ENCODE measurements at regions not wholly inside any gene's neighbourhood (a gene's known extent, or its start where the extent isn't known, plus 50 kb on each side); places are given as distances from the start of the nearest gene placed in this dataset.

GRCh38 chr1:199742547-199742946, 285.0 kb upstream of the NR5A2 start:
- DNase-seq = no peak
- 75 to 84% (median 76%) methylated on average over 2 of the region's 2 CpGs for WGBS, 3 donors
- H3K4me1 ChIP-seq (ENCODE audit: control insufficient read depth in 3 of 3, insufficient read depth in 2 of 3, low read depth in 1 of 3, low read length in 2 of 3) = peaks cover 0 to 4% (median 0%) of the 10 kb centered on the region in 3 donors
- H3K36me3 ChIP-seq (ENCODE audit: control insufficient read depth in 3 of 3, insufficient read depth in 2 of 3, low read depth in 1 of 3, low read length in 3 of 3) = no peaks in the 10 kb centered on the region
- H3K9me3 ChIP-seq (ENCODE audit: control insufficient read depth in 2 of 2, insufficient read depth in 1 of 2, low read depth in 1 of 2, low read length in 1 of 2) = no peaks in the 10 kb centered on the region
- H3K4me3 ChIP-seq (ENCODE audit: low read depth in 1 of 3, low read length in 3 of 3) = no peak overlapping the region
- no peak overlapping the region for H3K27ac ChIP-seq (ENCODE audit: low read depth in 1 of 3, low read length in 2 of 3)
- H3K27me3 ChIP-seq (ENCODE audit: control insufficient read depth in 3 of 3, insufficient read depth in 3 of 3, low read length in 3 of 3) = no peaks in the 10 kb centered on the region
- no peak for FAIRE-seq

- no peaks in the 10 kb centered on the region for H3K36me3 ChIP-seq (ENCODE audit: control insufficient read depth in 3 of 3, insufficient read depth in 2 of 3, low read depth in 1 of 3, low read length in 3 of 3)
- 67 to 85% (median 83%) methylated on average over 5 of the region's 5 CpGs for WGBS, 3 donors
- no peak overlapping the region for H3K4me3 ChIP-seq (ENCODE audit: low read depth in 1 of 3, low read length in 3 of 3)
- H3K27ac ChIP-seq (ENCODE audit: low read depth in 1 of 3, low read length in 2 of 3) = no peak overlapping the region
- DNase-seq (no peak), FAIRE-seq (no peak)
- H3K4me1 ChIP-seq (ENCODE audit: control insufficient read depth in 3 of 3, insufficient read depth in 2 of 3, low read depth in 1 of 3, low read length in 2 of 3) = peaks cover 0 to 4% (median 0%) of the 10 kb centered on the region in 3 donors
- H3K27me3 ChIP-seq (ENCODE audit: control insufficient read depth in 3 of 3, insufficient read depth in 3 of 3, low read length in 3 of 3) = peaks cover 0 to 3% (median 0%) of the 10 kb centered on the region in 3 donors
- H3K9me3 ChIP-seq (ENCODE audit: control insufficient read depth in 2 of 2, insufficient read depth in 1 of 2, low read depth in 1 of 2, low read length in 1 of 2) = no peaks in the 10 kb centered on the region
These were observed 284.3 kb upstream of the NR5A2 start for GRCh38 chr1:199743227-199743626.

GRCh38 chr1:199746666-199747384, 280.7 kb upstream of the NR5A2 start:
- 88 to 99% (median 96%) methylated on average over 2 of the region's 2 CpGs for WGBS, 3 donors
- Histone ChIP-seq H3K4me1 (ENCODE audit: control insufficient read depth in 3 of 3, insufficient read depth in 2 of 3, low read depth in 1 of 3, low read length in 2 of 3) (peaks cover 0 to 7% (median 0%) of the 10 kb centered on the region in 3 donors), H3K27ac (ENCODE audit: low read depth in 1 of 3, low read length in 2 of 3) (no peak overlapping the region), H3K36me3 (ENCODE audit: control insufficient read depth in 3 of 3, insufficient read depth in 2 of 3, low read depth in 1 of 3, low read length in 3 of 3) (no peaks in the 10 kb centered on the region), H3K4me3 (ENCODE audit: low read depth in 1 of 3, low read length in 3 of 3) (no peak overlapping the region), H3K9me3 (ENCODE audit: control insufficient read depth in 2 of 2, insufficient read depth in 1 of 2, low read depth in 1 of 2, low read length in 1 of 2) (no peaks in the 10 kb centered on the region), H3K27me3 (ENCODE audit: control insufficient read depth in 3 of 3, insufficient read depth in 3 of 3, low read length in 3 of 3) (peaks cover 0 to 3% (median 0%) of the 10 kb centered on the region in 3 donors)
- FAIRE-seq = no peak
- no peak for DNase-seq

- H3K4me3 ChIP-seq (ENCODE audit: low read depth in 1 of 3, low read length in 3 of 3) = no peak overlapping the region
- FAIRE-seq (no peak), DNase-seq (peak in 1 of 2 donors; percentile 24)
- H3K4me1 ChIP-seq (ENCODE audit: control insufficient read depth in 3 of 3, insufficient read depth in 2 of 3, low read depth in 1 of 3, low read length in 2 of 3) = peaks cover 0 to 7% (median 0%) of the 10 kb centered on the region in 3 donors
- 59 to 84% (median 80%) methylated on average over 17 of the region's 17 CpGs for WGBS, 3 donors
- peaks cover 0 to 3% (median 2%) of the 10 kb centered on the region in 3 donors for H3K27me3 ChIP-seq (ENCODE audit: control insufficient read depth in 3 of 3, insufficient read depth in 3 of 3, low read length in 3 of 3)
- no peaks in the 10 kb centered on the region for H3K9me3 ChIP-seq (ENCODE audit: control insufficient read depth in 2 of 2, insufficient read depth in 1 of 2, low read depth in 1 of 2, low read length in 1 of 2)
- no peak overlapping the region for H3K27ac ChIP-seq (ENCODE audit: low read depth in 1 of 3, low read length in 2 of 3)
- no peaks in the 10 kb centered on the region for H3K36me3 ChIP-seq (ENCODE audit: control insufficient read depth in 3 of 3, insufficient read depth in 2 of 3, low read depth in 1 of 3, low read length in 3 of 3)
These were observed 279.5 kb upstream of the NR5A2 start for GRCh38 chr1:199747984-199748383.

GRCh38 chr1:199751506-199751905, 276.0 kb upstream of the NR5A2 start:
- peaks cover 0 to 3% (median 0%) of the 10 kb centered on the region in 3 donors for H3K4me1 ChIP-seq (ENCODE audit: control insufficient read depth in 3 of 3, insufficient read depth in 2 of 3, low read depth in 1 of 3, low read length in 2 of 3)
- FAIRE-seq (no peak), DNase-seq (no peak)
- no peak overlapping the region for H3K27ac ChIP-seq (ENCODE audit: low read depth in 1 of 3, low read length in 2 of 3)
- WGBS, 3 donors = 70 to 79% (median 77%) methylated on average over 5 of the region's 5 CpGs
- peaks cover 0 to 3% (median 2%) of the 10 kb centered on the region in 3 donors for H3K27me3 ChIP-seq (ENCODE audit: control insufficient read depth in 3 of 3, insufficient read depth in 3 of 3, low read length in 3 of 3)
- no peak overlapping the region for H3K4me3 ChIP-seq (ENCODE audit: low read depth in 1 of 3, low read length in 3 of 3)
- H3K36me3 ChIP-seq (ENCODE audit: control insufficient read depth in 3 of 3, insufficient read depth in 2 of 3, low read depth in 1 of 3, low read length in 3 of 3) = no peaks in the 10 kb centered on the region
- peaks cover 0 to 4% of the 10 kb centered on the region in 2 donors for H3K9me3 ChIP-seq (ENCODE audit: control insufficient read depth in 2 of 2, insufficient read depth in 1 of 2, low read depth in 1 of 2, low read length in 1 of 2)

GRCh38 chr1:199751962-199752687, 275.4 kb upstream of the NR5A2 start:
- peaks cover 0 to 4% of the 10 kb centered on the region in 2 donors for H3K9me3 ChIP-seq (ENCODE audit: control insufficient read depth in 2 of 2, insufficient read depth in 1 of 2, low read depth in 1 of 2, low read length in 1 of 2)
- H3K4me3 ChIP-seq (ENCODE audit: low read depth in 1 of 3, low read length in 3 of 3) = no peak overlapping the region
- no peak for FAIRE-seq
- H3K4me1 ChIP-seq (ENCODE audit: control insufficient read depth in 3 of 3, insufficient read depth in 2 of 3, low read depth in 1 of 3, low read length in 2 of 3) = peaks cover 0 to 3% (median 0%) of the 10 kb centered on the region in 3 donors
- H3K27ac ChIP-seq (ENCODE audit: low read depth in 1 of 3, low read length in 2 of 3) = no peak overlapping the region
- no peak for DNase-seq
- H3K27me3 ChIP-seq (ENCODE audit: control insufficient read depth in 3 of 3, insufficient read depth in 3 of 3, low read length in 3 of 3) = peaks cover 0 to 3% (median 2%) of the 10 kb centered on the region in 3 donors
- no peaks in the 10 kb centered on the region for H3K36me3 ChIP-seq (ENCODE audit: control insufficient read depth in 3 of 3, insufficient read depth in 2 of 3, low read depth in 1 of 3, low read length in 3 of 3)
- WGBS, 3 donors = 89 to 91% (median 89%) methylated on average over 4 of the region's 4 CpGs

- H3K27ac ChIP-seq (ENCODE audit: low read depth in 1 of 3, low read length in 2 of 3) = no peak overlapping the region
- no peak for FAIRE-seq
These were observed 274.9 kb upstream of the NR5A2 start for GRCh38 chr1:199752688-199753027.

GRCh38 chr1:199753513-199753912, 274.0 kb upstream of the NR5A2 start:
- no peak overlapping the region for H3K4me3 ChIP-seq (ENCODE audit: low read depth in 1 of 3, low read length in 3 of 3)
- peak in 1 of 2 donors; percentile 12 for DNase-seq
- peaks cover 0 to 2% (median 0%) of the 10 kb centered on the region in 3 donors for H3K27me3 ChIP-seq (ENCODE audit: control insufficient read depth in 3 of 3, insufficient read depth in 3 of 3, low read length in 3 of 3)
- H3K9me3 ChIP-seq (ENCODE audit: control insufficient read depth in 2 of 2, insufficient read depth in 1 of 2, low read depth in 1 of 2, low read length in 1 of 2) = peaks cover 0 to 4% of the 10 kb centered on the region in 2 donors
- H3K4me1 ChIP-seq (ENCODE audit: control insufficient read depth in 3 of 3, insufficient read depth in 2 of 3, low read depth in 1 of 3, low read length in 2 of 3) = no peaks in the 10 kb centered on the region
- WGBS, 3 donors = 58 to 88% (median 65%) methylated on average over 2 of the region's 2 CpGs
- H3K36me3 ChIP-seq (ENCODE audit: control insufficient read depth in 3 of 3, insufficient read depth in 2 of 3, low read depth in 1 of 3, low read length in 3 of 3) = no peaks in the 10 kb centered on the region
- H3K27ac ChIP-seq (ENCODE audit: low read depth in 1 of 3, low read length in 2 of 3) = no peak overlapping the region
- no peak for FAIRE-seq

More at GRCh38 chr1:199752688-199753027, 274.9 kb upstream of the NR5A2 start:
- Histone ChIP-seq H3K4me1 (ENCODE audit: control insufficient read depth in 3 of 3, insufficient read depth in 2 of 3, low read depth in 1 of 3, low read length in 2 of 3) (peaks cover 0 to 3% (median 0%) of the 10 kb centered on the region in 3 donors), H3K36me3 (ENCODE audit: control insufficient read depth in 3 of 3, insufficient read depth in 2 of 3, low read depth in 1 of 3, low read length in 3 of 3) (no peaks in the 10 kb centered on the region), H3K9me3 (ENCODE audit: control insufficient read depth in 2 of 2, insufficient read depth in 1 of 2, low read depth in 1 of 2, low read length in 1 of 2) (peaks cover 0 to 4% of the 10 kb centered on the region in 2 donors), H3K4me3 (ENCODE audit: low read depth in 1 of 3, low read length in 3 of 3) (no peak overlapping the region), H3K27me3 (ENCODE audit: control insufficient read depth in 3 of 3, insufficient read depth in 3 of 3, low read length in 3 of 3) (peaks cover 0 to 2% (median 2%) of the 10 kb centered on the region in 3 donors)
- DNase-seq = no peak
- WGBS, 3 donors = 80 to 87% (median 86%) methylated on average over 2 of the region's 2 CpGs
